WTC11 (cell line): ENCODE measurements at regions not wholly inside any gene's neighbourhood (a gene's known extent, or its start where the extent isn't known, plus 50 kb on each side); places are given as distances from the start of the nearest gene placed in this dataset.

Experiments
- ATAC-seq: fragments of 200-7000 bp; cut with Tn5 transposase; 2 replicates; pipeline ENCODE4 v1.10.0; 2021; ENCODE audit warnings: mild to moderate bottlenecking, moderate library complexity
- CTCF ChIA-PET: fragments of 300-600 bp; sonication (Branson Sonifier 250); formaldehyde crosslinking; loops from one replicate; lab custom pipeline; 2021; ENCODE audit warnings: antibody characterized with exemption; lab: Charles Lee
- POLR2A ChIA-PET: fragments of 350-600 bp; sonication (Branson Sonifier 250); formaldehyde crosslinking; loops from one replicate; lab custom pipeline; 2021; ENCODE audit warnings: antibody characterized with exemption; lab: Charles Lee
- DNase-seq: peaks from one replicate; pipeline ENCODE4 v3.0.0; 2021; ENCODE audit warnings: low spot score
- H3K27ac Mint-ChIP-seq: 2 replicates; pipeline ENCODE4 v1.8.0; 2021; ENCODE audit warnings: mixed read lengths
- H3K27me3 Mint-ChIP-seq: 2 replicates; pipeline ENCODE4 v1.8.0; 2021; ENCODE audit warnings: low read depth, mild to moderate bottlenecking, moderate library complexity, mixed read lengths
- H3K36me3 Mint-ChIP-seq: 2 replicates; pipeline ENCODE4 v1.8.0; 2021; ENCODE audit warnings: mixed read lengths
- H3K4me1 Mint-ChIP-seq: 2 replicates; pipeline ENCODE4 v1.8.0; 2022; ENCODE audit warnings: mixed read lengths
- H3K4me3 Mint-ChIP-seq: 2 replicates; pipeline ENCODE4 v1.8.0; 2021; ENCODE audit warnings: mild to moderate bottlenecking, moderate library complexity, mixed read lengths
- H3K9me3 Mint-ChIP-seq: 2 replicates; pipeline ENCODE4 v1.8.0; 2021; ENCODE audit warnings: mixed read lengths
- CREB1 ChIP-seq: sonication (generic); formaldehyde crosslinking; IDR thresholded peaks from 2 replicates; pipeline ENCODE4 v1.8.0; 2023; ENCODE audit warnings: mild to moderate bottlenecking, missing genetic modification reagents
- GABPB1 ChIP-seq: sonication (generic); formaldehyde crosslinking; IDR thresholded peaks from 2 replicates; pipeline ENCODE4 v1.8.1; 2023; ENCODE audit warnings: mild to moderate bottlenecking, missing genetic modification reagents
- IRF2 ChIP-seq: sonication (generic); formaldehyde crosslinking; IDR thresholded peaks from 2 replicates; pipeline ENCODE4 v1.8.0; 2022; ENCODE audit warnings: low read depth, missing genetic modification reagents, borderline replicate concordance
- KAT7 ChIP-seq: sonication (generic); formaldehyde crosslinking; IDR thresholded peaks from 2 replicates; pipeline ENCODE4 v1.8.1; 2023; ENCODE audit warnings: missing genetic modification reagents, mild to moderate bottlenecking, borderline replicate concordance
- MXD4 ChIP-seq: fragments of 250-450 bp; sonication (Bioruptor Pico); IDR thresholded peaks from 2 replicates; pipeline ENCODE4 v1.8.0; 2021; ENCODE audit warnings: mild to moderate bottlenecking, moderate library complexity, borderline replicate concordance
- MYBL2 ChIP-seq: sonication (generic); formaldehyde crosslinking; IDR thresholded peaks from 2 replicates; pipeline ENCODE4 v1.8.1; 2023; ENCODE audit warnings: mild to moderate bottlenecking, moderate library complexity, missing genetic modification reagents
- NFE2L1 ChIP-seq: sonication (generic); formaldehyde crosslinking; IDR thresholded peaks from 2 replicates; pipeline ENCODE4 v1.8.1; 2023; ENCODE audit warnings: missing genetic modification reagents
- NR1H2 ChIP-seq: sonication (generic); formaldehyde crosslinking; IDR thresholded peaks from 2 replicates; pipeline ENCODE4 v1.9.0; 2021; ENCODE audit warnings: mild to moderate bottlenecking, moderate library complexity, missing genetic modification reagents
- NR2C2 ChIP-seq: sonication (generic); formaldehyde crosslinking; IDR thresholded peaks from 2 replicates; pipeline ENCODE4 v1.8.0; 2022; ENCODE audit warnings: mild to moderate bottlenecking, missing genetic modification reagents
- SP1 ChIP-seq: sonication (generic); formaldehyde crosslinking; conservative IDR thresholded peaks from 2 replicates; pipeline ENCODE4 v1.8.1; 2022; ENCODE audit warnings: missing genetic modification reagents
- STAT6 ChIP-seq: sonication (generic); formaldehyde crosslinking; conservative IDR thresholded peaks from 2 replicates; pipeline ENCODE4 v1.8.1; 2023; ENCODE audit warnings: mild to moderate bottlenecking, low read depth, missing genetic modification reagents, moderate library complexity
- TP53 ChIP-seq: sonication (generic); formaldehyde crosslinking; IDR thresholded peaks from 2 replicates; pipeline ENCODE4 v1.8.1; 2023; ENCODE audit warnings: mild to moderate bottlenecking, missing genetic modification reagents
- ZNF423 ChIP-seq: fragments of 250-450 bp; sonication (Bioruptor Pico); IDR thresholded peaks from 2 replicates; pipeline ENCODE4 v2.1.2; 2022; ENCODE audit warnings: mild to moderate bottlenecking, moderate library complexity
- TF ChIP-seq, protein P1 (sequence below): fragments of 250-450 bp; sonication (Bioruptor Pico); IDR thresholded peaks from 2 replicates; pipeline ENCODE4 v1.9.0; 2021; ENCODE audit warnings: mild to moderate bottlenecking, borderline replicate concordance
- TF ChIP-seq, protein P2 (sequence below): fragments of 250-450 bp; sonication (Bioruptor Pico); IDR thresholded peaks from 2 replicates; pipeline ENCODE4 v1.8.0; 2021; ENCODE audit warnings: mild to moderate bottlenecking
- TF ChIP-seq, protein P3 (sequence below): sonication (generic); formaldehyde crosslinking; IDR thresholded peaks from 2 replicates; pipeline ENCODE4 v1.8.1; 2022; ENCODE audit warnings: mild to moderate bottlenecking, missing genetic modification reagents, moderate library complexity, borderline replicate concordance
- TF ChIP-seq, protein P4 (sequence below): sonication (generic); formaldehyde crosslinking; IDR thresholded peaks from 2 replicates; pipeline ENCODE4 v1.8.1; 2023; ENCODE audit warnings: mild to moderate bottlenecking, missing genetic modification reagents
- TF ChIP-seq, protein P5 (sequence below): sonication (generic); formaldehyde crosslinking; IDR thresholded peaks from 2 replicates; pipeline ENCODE4 v1.8.0; 2022; ENCODE audit warnings: mild to moderate bottlenecking, missing genetic modification reagents
- TF ChIP-seq, protein P6 (sequence below): sonication (generic); formaldehyde crosslinking; IDR thresholded peaks from 2 replicates; pipeline ENCODE4 v1.8.1; 2022; ENCODE audit warnings: mild to moderate bottlenecking, moderate library complexity, missing genetic modification reagents
- TF ChIP-seq, protein P7 (sequence below): sonication (generic); formaldehyde crosslinking; IDR thresholded peaks from 2 replicates; pipeline ENCODE4 v1.8.0; 2022; ENCODE audit warnings: missing genetic modification reagents

GRCh38 chr10:78188446-78188845 lies 154.8 kb downstream of the RPS24 start:
- H3K4me3 Mint-ChIP-seq: no peak overlapping the region
- POLR2A ChIA-PET: no interaction called here
- no peak overlapping the region for H3K27ac Mint-ChIP-seq
- peaks cover 4% of the 10 kb centered on the region for H3K36me3 Mint-ChIP-seq
- CTCF ChIA-PET: interaction anchor here (1.7 kb wide), 1 partner anchor 141 kb away, joined by 6 read pairs; no protein-coding TSS in a partner anchor
- TF ChIP-seq, protein P1, sequence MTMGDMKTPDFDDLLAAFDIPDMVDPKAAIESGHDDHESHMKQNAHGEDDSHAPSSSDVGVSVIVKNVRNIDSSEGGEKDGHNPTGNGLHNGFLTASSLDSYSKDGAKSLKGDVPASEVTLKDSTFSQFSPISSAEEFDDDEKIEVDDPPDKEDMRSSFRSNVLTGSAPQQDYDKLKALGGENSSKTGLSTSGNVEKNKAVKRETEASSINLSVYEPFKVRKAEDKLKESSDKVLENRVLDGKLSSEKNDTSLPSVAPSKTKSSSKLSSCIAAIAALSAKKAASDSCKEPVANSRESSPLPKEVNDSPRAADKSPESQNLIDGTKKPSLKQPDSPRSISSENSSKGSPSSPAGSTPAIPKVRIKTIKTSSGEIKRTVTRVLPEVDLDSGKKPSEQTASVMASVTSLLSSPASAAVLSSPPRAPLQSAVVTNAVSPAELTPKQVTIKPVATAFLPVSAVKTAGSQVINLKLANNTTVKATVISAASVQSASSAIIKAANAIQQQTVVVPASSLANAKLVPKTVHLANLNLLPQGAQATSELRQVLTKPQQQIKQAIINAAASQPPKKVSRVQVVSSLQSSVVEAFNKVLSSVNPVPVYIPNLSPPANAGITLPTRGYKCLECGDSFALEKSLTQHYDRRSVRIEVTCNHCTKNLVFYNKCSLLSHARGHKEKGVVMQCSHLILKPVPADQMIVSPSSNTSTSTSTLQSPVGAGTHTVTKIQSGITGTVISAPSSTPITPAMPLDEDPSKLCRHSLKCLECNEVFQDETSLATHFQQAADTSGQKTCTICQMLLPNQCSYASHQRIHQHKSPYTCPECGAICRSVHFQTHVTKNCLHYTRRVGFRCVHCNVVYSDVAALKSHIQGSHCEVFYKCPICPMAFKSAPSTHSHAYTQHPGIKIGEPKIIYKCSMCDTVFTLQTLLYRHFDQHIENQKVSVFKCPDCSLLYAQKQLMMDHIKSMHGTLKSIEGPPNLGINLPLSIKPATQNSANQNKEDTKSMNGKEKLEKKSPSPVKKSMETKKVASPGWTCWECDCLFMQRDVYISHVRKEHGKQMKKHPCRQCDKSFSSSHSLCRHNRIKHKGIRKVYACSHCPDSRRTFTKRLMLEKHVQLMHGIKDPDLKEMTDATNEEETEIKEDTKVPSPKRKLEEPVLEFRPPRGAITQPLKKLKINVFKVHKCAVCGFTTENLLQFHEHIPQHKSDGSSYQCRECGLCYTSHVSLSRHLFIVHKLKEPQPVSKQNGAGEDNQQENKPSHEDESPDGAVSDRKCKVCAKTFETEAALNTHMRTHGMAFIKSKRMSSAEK (CRISPR knock-in tag): no peak
- TF ChIP-seq MXD4 (CRISPR knock-in tag): no peak
- TF ChIP-seq, protein P2, sequence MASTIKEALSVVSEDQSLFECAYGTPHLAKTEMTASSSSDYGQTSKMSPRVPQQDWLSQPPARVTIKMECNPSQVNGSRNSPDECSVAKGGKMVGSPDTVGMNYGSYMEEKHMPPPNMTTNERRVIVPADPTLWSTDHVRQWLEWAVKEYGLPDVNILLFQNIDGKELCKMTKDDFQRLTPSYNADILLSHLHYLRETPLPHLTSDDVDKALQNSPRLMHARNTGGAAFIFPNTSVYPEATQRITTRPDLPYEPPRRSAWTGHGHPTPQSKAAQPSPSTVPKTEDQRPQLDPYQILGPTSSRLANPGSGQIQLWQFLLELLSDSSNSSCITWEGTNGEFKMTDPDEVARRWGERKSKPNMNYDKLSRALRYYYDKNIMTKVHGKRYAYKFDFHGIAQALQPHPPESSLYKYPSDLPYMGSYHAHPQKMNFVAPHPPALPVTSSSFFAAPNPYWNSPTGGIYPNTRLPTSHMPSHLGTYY (CRISPR knock-in tag): no peak
- TF ChIP-seq MYBL2 (CRISPR knock-in tag): no peak
- TF ChIP-seq NR2C2 (CRISPR knock-in tag): no peak
- TF ChIP-seq, protein P3, sequence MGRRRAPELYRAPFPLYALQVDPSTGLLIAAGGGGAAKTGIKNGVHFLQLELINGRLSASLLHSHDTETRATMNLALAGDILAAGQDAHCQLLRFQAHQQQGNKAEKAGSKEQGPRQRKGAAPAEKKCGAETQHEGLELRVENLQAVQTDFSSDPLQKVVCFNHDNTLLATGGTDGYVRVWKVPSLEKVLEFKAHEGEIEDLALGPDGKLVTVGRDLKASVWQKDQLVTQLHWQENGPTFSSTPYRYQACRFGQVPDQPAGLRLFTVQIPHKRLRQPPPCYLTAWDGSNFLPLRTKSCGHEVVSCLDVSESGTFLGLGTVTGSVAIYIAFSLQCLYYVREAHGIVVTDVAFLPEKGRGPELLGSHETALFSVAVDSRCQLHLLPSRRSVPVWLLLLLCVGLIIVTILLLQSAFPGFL (CRISPR knock-in tag): no peak
- no peak for TF ChIP-seq GABPB1 (CRISPR knock-in tag)
- TF ChIP-seq, protein P4, sequence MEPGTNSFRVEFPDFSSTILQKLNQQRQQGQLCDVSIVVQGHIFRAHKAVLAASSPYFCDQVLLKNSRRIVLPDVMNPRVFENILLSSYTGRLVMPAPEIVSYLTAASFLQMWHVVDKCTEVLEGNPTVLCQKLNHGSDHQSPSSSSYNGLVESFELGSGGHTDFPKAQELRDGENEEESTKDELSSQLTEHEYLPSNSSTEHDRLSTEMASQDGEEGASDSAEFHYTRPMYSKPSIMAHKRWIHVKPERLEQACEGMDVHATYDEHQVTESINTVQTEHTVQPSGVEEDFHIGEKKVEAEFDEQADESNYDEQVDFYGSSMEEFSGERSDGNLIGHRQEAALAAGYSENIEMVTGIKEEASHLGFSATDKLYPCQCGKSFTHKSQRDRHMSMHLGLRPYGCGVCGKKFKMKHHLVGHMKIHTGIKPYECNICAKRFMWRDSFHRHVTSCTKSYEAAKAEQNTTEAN (CRISPR knock-in tag): no peak
- TF ChIP-seq, protein P5, sequence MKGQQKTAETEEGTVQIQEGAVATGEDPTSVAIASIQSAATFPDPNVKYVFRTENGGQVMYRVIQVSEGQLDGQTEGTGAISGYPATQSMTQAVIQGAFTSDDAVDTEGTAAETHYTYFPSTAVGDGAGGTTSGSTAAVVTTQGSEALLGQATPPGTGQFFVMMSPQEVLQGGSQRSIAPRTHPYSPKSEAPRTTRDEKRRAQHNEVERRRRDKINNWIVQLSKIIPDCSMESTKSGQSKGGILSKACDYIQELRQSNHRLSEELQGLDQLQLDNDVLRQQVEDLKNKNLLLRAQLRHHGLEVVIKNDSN (CRISPR knock-in tag): no peak
- TF ChIP-seq NR1H2 (CRISPR knock-in tag): no peak
- no peak for TF ChIP-seq CREB1 (CRISPR knock-in tag)
- TF ChIP-seq ZNF423 (CRISPR knock-in tag): no peak
- no peak for TF ChIP-seq KAT7 (CRISPR knock-in tag)
- TF ChIP-seq TP53: no peak
- TF ChIP-seq STAT6 (CRISPR knock-in tag): no peak
- no peak for TF ChIP-seq NFE2L1 (CRISPR knock-in tag)
- TF ChIP-seq, protein P6, sequence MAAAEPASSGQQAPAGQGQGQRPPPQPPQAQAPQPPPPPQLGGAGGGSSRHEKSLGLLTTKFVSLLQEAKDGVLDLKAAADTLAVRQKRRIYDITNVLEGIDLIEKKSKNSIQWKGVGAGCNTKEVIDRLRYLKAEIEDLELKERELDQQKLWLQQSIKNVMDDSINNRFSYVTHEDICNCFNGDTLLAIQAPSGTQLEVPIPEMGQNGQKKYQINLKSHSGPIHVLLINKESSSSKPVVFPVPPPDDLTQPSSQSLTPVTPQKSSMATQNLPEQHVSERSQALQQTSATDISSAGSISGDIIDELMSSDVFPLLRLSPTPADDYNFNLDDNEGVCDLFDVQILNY: no peak
- TF ChIP-seq, protein P7, sequence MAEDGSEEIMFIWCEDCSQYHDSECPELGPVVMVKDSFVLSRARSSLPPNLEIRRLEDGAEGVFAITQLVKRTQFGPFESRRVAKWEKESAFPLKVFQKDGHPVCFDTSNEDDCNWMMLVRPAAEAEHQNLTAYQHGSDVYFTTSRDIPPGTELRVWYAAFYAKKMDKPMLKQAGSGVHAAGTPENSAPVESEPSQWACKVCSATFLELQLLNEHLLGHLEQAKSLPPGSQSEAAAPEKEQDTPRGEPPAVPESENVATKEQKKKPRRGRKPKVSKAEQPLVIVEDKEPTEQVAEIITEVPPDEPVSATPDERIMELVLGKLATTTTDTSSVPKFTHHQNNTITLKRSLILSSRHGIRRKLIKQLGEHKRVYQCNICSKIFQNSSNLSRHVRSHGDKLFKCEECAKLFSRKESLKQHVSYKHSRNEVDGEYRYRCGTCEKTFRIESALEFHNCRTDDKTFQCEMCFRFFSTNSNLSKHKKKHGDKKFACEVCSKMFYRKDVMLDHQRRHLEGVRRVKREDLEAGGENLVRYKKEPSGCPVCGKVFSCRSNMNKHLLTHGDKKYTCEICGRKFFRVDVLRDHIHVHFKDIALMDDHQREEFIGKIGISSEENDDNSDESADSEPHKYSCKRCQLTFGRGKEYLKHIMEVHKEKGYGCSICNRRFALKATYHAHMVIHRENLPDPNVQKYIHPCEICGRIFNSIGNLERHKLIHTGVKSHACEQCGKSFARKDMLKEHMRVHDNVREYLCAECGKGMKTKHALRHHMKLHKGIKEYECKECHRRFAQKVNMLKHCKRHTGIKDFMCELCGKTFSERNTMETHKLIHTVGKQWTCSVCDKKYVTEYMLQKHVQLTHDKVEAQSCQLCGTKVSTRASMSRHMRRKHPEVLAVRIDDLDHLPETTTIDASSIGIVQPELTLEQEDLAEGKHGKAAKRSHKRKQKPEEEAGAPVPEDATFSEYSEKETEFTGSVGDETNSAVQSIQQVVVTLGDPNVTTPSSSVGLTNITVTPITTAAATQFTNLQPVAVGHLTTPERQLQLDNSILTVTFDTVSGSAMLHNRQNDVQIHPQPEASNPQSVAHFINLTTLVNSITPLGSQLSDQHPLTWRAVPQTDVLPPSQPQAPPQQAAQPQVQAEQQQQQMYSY (CRISPR knock-in tag): no peak
- TF ChIP-seq SP1: no peak
- TF ChIP-seq IRF2 (CRISPR knock-in tag): no peak
- TF ChIP-seq, all 79 proteins: peak for 0
- ATAC-seq (no peak), DNase-seq (no peak)
- Mint-ChIP-seq H3K4me1 (no peaks in the 10 kb centered on the region; the same call in 1 of the 2 replicates), H3K9me3 (peaks cover 13% of the 10 kb centered on the region), H3K27me3 (no peaks in the 10 kb centered on the region; the same call in 1 of the 2 replicates)
